ENCODE measurements at regions not wholly inside any gene's neighbourhood (a gene's known extent, or its start where the extent isn't known, plus 50 kb on each side); places are given as distances from the start of the nearest gene placed in this dataset.
"Not testable (repeated sequence)": the region's sequence is repeated elsewhere in the genome, so short reads cannot be mapped to it uniquely, and the experiment has no call there.

GRCh38 chr1:125086611-125087010 lies 3901.8 kb downstream of the SRGAP2C start:
- Histone ChIP-seq H3K4me3 (ENCODE audit: low read depth in 1 of 3, low read length in 3 of 3) (no peak overlapping the region), H3K27me3 (ENCODE audit: control insufficient read depth in 3 of 3, insufficient read depth in 3 of 3, low read length in 3 of 3) (no peaks in the 10 kb centered on the region), H3K36me3 (ENCODE audit: control insufficient read depth in 3 of 3, insufficient read depth in 2 of 3, low read depth in 1 of 3, low read length in 3 of 3) (no peaks in the 10 kb centered on the region), H3K27ac (ENCODE audit: low read depth in 1 of 3, low read length in 2 of 3) (no peak overlapping the region), H3K9me3 (ENCODE audit: control insufficient read depth in 2 of 2, insufficient read depth in 1 of 2, low read depth in 1 of 2, low read length in 1 of 2) (peaks cover 3 to 5% of the 10 kb centered on the region in 2 donors), H3K4me1 (ENCODE audit: control insufficient read depth in 3 of 3, insufficient read depth in 2 of 3, low read depth in 1 of 3, low read length in 2 of 3) (no peaks in the 10 kb centered on the region)
- DNase-seq (no peak), FAIRE-seq (no peak)
- WGBS, 3 donors = 62 to 84% (median 74%) methylated on average over 32 to 45 of the region's 45 CpGs

- no peak overlapping the region for H3K27ac ChIP-seq (ENCODE audit: low read depth in 1 of 3, low read length in 2 of 3)
- no peaks in the 10 kb centered on the region for H3K27me3 ChIP-seq (ENCODE audit: control insufficient read depth in 3 of 3, insufficient read depth in 3 of 3, low read length in 3 of 3)
- no peaks in the 10 kb centered on the region for H3K36me3 ChIP-seq (ENCODE audit: control insufficient read depth in 3 of 3, insufficient read depth in 2 of 3, low read depth in 1 of 3, low read length in 3 of 3)
- DNase-seq = no peak
- no peaks in the 10 kb centered on the region for H3K4me1 ChIP-seq (ENCODE audit: control insufficient read depth in 3 of 3, insufficient read depth in 2 of 3, low read depth in 1 of 3, low read length in 2 of 3)
- WGBS, 3 donors = 59 to 80% (median 79%) methylated on average over 26 to 55 of the region's 55 CpGs
- peaks cover 3 to 5% of the 10 kb centered on the region in 2 donors for H3K9me3 ChIP-seq (ENCODE audit: control insufficient read depth in 2 of 2, insufficient read depth in 1 of 2, low read depth in 1 of 2, low read length in 1 of 2)
- no peak overlapping the region for H3K4me3 ChIP-seq (ENCODE audit: low read depth in 1 of 3, low read length in 3 of 3)
- FAIRE-seq = no peak
These were observed 3902.5 kb downstream of the SRGAP2C start for GRCh38 chr1:125087247-125087646.

- Histone ChIP-seq H3K27me3 (ENCODE audit: control insufficient read depth in 3 of 3, insufficient read depth in 3 of 3, low read length in 3 of 3) (no peaks in the 10 kb centered on the region), H3K27ac (ENCODE audit: low read depth in 1 of 3, low read length in 2 of 3) (no peak overlapping the region), H3K4me3 (ENCODE audit: low read depth in 1 of 3, low read length in 3 of 3) (no peak overlapping the region), H3K9me3 (ENCODE audit: control insufficient read depth in 2 of 2, insufficient read depth in 1 of 2, low read depth in 1 of 2, low read length in 1 of 2) (peaks cover 3 to 5% of the 10 kb centered on the region in 2 donors), H3K36me3 (ENCODE audit: control insufficient read depth in 3 of 3, insufficient read depth in 2 of 3, low read depth in 1 of 3, low read length in 3 of 3) (no peaks in the 10 kb centered on the region), H3K4me1 (ENCODE audit: control insufficient read depth in 3 of 3, insufficient read depth in 2 of 3, low read depth in 1 of 3, low read length in 2 of 3) (no peaks in the 10 kb centered on the region)
- 55 to 73% (median 69%) methylated on average over 35 to 41 of the region's 41 CpGs for WGBS, 3 donors
- FAIRE-seq (no peak), DNase-seq (no peak)
These were observed 3902.9 kb downstream of the SRGAP2C start for GRCh38 chr1:125087691-125088090.

GRCh38 chr1:125118147-125118993 lies 3933.6 kb downstream of the SRGAP2C start:
- H3K4me1 ChIP-seq (ENCODE audit: control insufficient read depth in 3 of 3, insufficient read depth in 2 of 3, low read depth in 1 of 3, low read length in 2 of 3) = no peaks in the 10 kb centered on the region
- no peak overlapping the region for H3K27ac ChIP-seq (ENCODE audit: low read depth in 1 of 3, low read length in 2 of 3)
- no peaks in the 10 kb centered on the region for H3K36me3 ChIP-seq (ENCODE audit: control insufficient read depth in 3 of 3, insufficient read depth in 2 of 3, low read depth in 1 of 3, low read length in 3 of 3)
- peaks cover 2 to 12% of the 10 kb centered on the region in 2 donors for H3K9me3 ChIP-seq (ENCODE audit: control insufficient read depth in 2 of 2, insufficient read depth in 1 of 2, low read depth in 1 of 2, low read length in 1 of 2)
- H3K4me3 ChIP-seq (ENCODE audit: low read depth in 1 of 3, low read length in 3 of 3) = no peak overlapping the region
- FAIRE-seq = no peak
- DNase-seq = no peak
- WGBS, 3 donors = 70 to 84% (median 83%) methylated on average over 92 to 93 of the region's 93 CpGs
- H3K27me3 ChIP-seq (ENCODE audit: control insufficient read depth in 3 of 3, insufficient read depth in 3 of 3, low read length in 3 of 3) = no peaks in the 10 kb centered on the region

GRCh38 chr1:125119024-125119441 lies 3934.3 kb downstream of the SRGAP2C start:
- DNase-seq (no peak), FAIRE-seq (no peak)
- Histone ChIP-seq H3K9me3 (ENCODE audit: control insufficient read depth in 2 of 2, insufficient read depth in 1 of 2, low read depth in 1 of 2, low read length in 1 of 2) (peaks cover 2 to 12% of the 10 kb centered on the region in 2 donors), H3K4me3 (ENCODE audit: low read depth in 1 of 3, low read length in 3 of 3) (no peak overlapping the region), H3K27ac (ENCODE audit: low read depth in 1 of 3, low read length in 2 of 3) (no peak overlapping the region), H3K36me3 (ENCODE audit: control insufficient read depth in 3 of 3, insufficient read depth in 2 of 3, low read depth in 1 of 3, low read length in 3 of 3) (no peaks in the 10 kb centered on the region), H3K27me3 (ENCODE audit: control insufficient read depth in 3 of 3, insufficient read depth in 3 of 3, low read length in 3 of 3) (no peaks in the 10 kb centered on the region), H3K4me1 (ENCODE audit: control insufficient read depth in 3 of 3, insufficient read depth in 2 of 3, low read depth in 1 of 3, low read length in 2 of 3) (no peaks in the 10 kb centered on the region)
- WGBS, 3 donors = 75 to 91% (median 85%) methylated on average over 53 of the region's 53 CpGs

- H3K9me3 ChIP-seq (ENCODE audit: control insufficient read depth in 2 of 2, insufficient read depth in 1 of 2, low read depth in 1 of 2, low read length in 1 of 2) = peaks cover 2 to 12% of the 10 kb centered on the region in 2 donors
- not testable (repeated sequence) for H3K27ac ChIP-seq (ENCODE audit: low read depth in 1 of 3, low read length in 2 of 3); FAIRE-seq; H3K36me3 ChIP-seq (ENCODE audit: control insufficient read depth in 3 of 3, insufficient read depth in 2 of 3, low read depth in 1 of 3, low read length in 3 of 3); H3K27me3 ChIP-seq (ENCODE audit: control insufficient read depth in 3 of 3, insufficient read depth in 3 of 3, low read length in 3 of 3); DNase-seq; H3K4me1 ChIP-seq (ENCODE audit: control insufficient read depth in 3 of 3, insufficient read depth in 2 of 3, low read depth in 1 of 3, low read length in 2 of 3); H3K4me3 ChIP-seq (ENCODE audit: low read depth in 1 of 3, low read length in 3 of 3)
- WGBS, 3 donors = 84 to 91% (median 85%) methylated on average over 28 to 30 of the region's 30 CpGs
These were observed 3934.9 kb downstream of the SRGAP2C start for GRCh38 chr1:125119566-125120205.

GRCh38 chr1:125122579-125122978 lies 3937.8 kb downstream of the SRGAP2C start:
- not testable (repeated sequence) for FAIRE-seq; H3K27me3 ChIP-seq (ENCODE audit: control insufficient read depth in 3 of 3, insufficient read depth in 3 of 3, low read length in 3 of 3); H3K27ac ChIP-seq (ENCODE audit: low read depth in 1 of 3, low read length in 2 of 3); DNase-seq; H3K4me3 ChIP-seq (ENCODE audit: low read depth in 1 of 3, low read length in 3 of 3); H3K36me3 ChIP-seq (ENCODE audit: control insufficient read depth in 3 of 3, insufficient read depth in 2 of 3, low read depth in 1 of 3, low read length in 3 of 3); H3K4me1 ChIP-seq (ENCODE audit: control insufficient read depth in 3 of 3, insufficient read depth in 2 of 3, low read depth in 1 of 3, low read length in 2 of 3)
- H3K9me3 ChIP-seq (ENCODE audit: control insufficient read depth in 2 of 2, insufficient read depth in 1 of 2, low read depth in 1 of 2, low read length in 1 of 2) = peaks cover 2 to 12% of the 10 kb centered on the region in 2 donors
- 50 to 61% methylated on average over 1 of the region's 1 CpG; no CpG with 5 or more reads in 1 of the 3 donors for WGBS, 3 donors
